Inferior parietal cortex (tissue), 1 donor: ENCODE measurements at regions not wholly inside any gene's neighbourhood (a gene's known extent, or its start where the extent isn't known, plus 50 kb on each side); places are given as distances from the start of the nearest gene placed in this dataset.
"Not testable (repeated sequence)": the region's sequence is repeated elsewhere in the genome, so short reads cannot be mapped to it uniquely, and the experiment has no call there.

ENCODE experiments used
- DNase-seq: peaks from one replicate; pipeline ENCODE4 v3.0.0-alpha.2; 2016; ENCODE audit errors: extremely low spot score

DNA sequence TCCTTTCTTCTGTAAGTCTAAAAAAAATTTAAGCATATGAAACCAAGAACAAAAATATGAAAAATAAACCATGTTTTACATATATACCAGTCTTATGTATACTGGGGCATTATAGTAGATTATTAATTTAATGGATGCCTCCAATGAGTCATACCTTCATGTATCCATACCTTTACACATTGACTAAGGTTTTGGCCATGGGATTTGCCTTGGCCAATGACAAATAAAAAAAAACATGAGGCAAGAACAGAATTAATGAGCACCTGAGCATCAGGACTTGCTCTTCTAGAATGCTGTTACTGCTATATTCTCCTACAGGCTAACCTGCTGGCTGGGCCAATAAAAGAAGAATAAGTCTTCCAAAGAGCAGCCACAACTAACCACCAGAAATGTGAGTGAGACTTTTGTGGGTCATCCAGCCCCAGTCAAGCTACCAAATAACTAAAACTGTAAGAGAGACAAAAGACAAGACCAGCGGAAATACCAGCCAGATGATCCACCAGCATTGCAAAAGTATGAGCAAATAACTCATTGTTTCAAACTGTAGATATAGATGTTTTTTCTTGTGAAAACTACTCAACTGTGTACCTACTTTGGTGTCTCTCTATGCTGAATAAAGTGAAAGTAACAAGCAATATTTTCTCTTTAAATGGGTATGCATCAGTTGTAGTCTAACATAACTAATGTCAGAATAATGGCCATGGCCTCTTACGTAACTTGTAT lies 749.6 kb upstream of the VRK2 start:
- DNase-seq, result no peak

DNA sequence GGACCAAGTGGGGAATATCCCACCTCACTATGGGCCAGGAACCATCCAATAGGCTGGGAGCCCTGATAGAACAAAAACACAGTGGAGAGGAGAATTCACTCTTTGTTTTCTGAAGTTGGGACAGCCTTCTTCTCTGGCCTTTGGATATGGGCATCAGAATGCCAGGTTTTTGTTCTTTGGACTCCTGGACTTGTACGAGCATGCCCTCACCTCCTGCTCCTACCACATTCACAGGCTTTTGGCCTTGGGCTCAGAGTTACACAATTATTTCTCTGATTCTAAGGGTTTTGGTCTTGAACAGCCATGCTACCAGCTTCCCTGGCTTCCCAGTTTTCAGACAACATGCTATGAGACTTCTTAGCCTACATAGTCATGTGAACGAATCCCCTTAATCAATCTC lies 732.9 kb upstream of the VRK2 start:
- DNase-seq, result no peak

DNA sequence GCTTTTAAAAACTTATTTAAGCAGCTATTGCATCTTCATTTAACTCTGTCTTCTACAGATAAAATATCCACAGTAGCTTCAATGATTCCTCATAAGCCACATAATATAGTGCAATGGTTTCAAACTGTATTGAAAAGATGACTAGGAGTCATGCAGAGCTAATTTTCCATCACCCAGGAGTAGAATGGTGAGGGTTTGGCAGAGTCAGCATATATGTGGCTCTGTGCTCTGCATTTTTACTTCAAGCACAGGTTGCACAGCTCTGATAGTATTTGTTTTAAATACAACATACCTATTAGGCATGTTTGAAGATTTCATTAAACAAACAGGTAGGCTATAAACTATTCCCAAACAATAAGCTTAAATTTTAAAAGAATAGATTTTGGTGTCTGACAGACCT lies 731.9 kb upstream of the VRK2 start:
- no peak for DNase-seq

DNA sequence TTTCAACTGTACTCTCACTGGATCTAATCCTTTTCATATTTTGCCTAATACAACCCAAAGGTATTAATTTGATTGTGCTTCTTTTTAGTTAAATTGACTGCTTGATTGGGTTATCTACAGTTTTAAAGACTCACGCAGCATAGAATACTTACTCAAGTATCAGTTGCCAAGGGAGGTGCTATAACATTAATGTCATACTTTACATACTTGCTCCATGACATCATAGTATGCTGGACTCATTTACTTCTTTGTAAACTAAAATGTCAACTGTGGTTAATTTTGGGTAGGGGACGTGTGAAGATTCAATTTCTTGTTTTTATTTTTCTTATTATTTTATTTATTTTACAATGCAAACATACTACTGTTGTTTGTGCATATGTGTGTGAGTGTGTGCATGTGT lies 716.2 kb upstream of the VRK2 start:
- no peak for DNase-seq

DNA sequence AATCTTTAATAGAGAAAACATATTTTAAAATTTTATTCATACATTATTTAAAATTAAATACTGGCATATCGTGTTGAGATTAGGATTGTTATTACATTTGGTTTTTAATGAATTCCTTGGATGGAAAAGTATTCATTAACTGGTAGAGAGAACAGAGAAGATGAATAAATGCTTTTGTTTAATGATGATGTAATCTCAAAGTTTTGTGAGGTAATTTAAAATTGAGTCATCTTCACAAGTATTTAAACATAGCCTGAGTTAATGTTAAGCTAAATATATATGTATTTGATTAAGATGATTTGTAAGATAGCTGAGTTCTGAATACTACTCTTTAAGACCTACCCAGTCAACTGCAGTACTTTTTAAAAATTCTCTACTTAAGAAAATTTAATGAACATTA lies 713.4 kb upstream of the VRK2 start:
- DNase-seq, result no peak

DNA sequence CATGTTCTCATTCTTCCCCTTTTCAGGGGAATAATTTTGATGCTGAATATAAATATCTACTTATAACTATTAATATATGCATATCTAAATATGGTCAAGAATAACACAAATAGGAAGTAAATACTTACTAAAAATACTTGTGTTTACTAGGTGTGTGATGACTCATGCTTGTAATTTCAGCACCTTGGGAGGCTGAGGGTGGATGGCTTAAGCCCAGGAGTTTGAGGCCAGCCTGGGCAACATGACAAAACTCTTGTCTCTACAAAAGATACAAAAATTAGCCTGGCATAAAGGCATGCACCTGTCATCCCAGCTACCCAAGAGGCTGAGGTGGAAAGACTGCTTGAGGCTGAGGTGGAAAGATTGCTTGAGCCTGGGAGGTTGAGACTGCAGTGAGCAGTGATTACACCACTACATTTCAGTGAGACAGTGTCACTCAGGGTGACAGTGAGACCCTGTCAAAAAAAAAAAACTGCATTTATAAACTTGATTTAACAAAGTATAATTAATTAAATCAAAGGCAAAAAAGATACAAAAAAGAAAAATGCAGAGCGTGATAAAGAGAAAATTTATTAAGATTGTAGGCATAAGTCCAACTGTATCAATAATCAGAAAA lies 703.1 kb upstream of the VRK2 start:
- no peak for DNase-seq

DNA sequence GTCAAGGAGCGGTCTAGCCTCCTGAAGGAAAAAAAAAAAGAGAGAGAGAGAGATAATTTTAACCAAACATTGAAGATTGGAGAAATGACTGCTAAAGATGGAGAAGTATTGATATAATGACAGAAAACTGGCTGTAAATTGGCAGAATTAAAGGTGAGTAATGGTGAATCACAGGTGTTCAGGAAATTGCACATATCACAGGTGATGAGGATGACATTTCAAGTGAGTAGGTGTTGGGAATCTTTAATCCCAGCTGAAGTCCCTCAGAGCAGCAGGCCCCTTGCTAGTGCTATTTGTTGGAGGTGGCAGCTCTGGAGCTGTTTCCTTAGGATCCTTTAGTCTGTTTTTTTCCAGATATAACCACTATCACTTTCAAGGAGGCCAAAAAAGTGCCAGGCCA lies 678.4 kb upstream of the VRK2 start:
- DNase-seq, result no peak

DNA sequence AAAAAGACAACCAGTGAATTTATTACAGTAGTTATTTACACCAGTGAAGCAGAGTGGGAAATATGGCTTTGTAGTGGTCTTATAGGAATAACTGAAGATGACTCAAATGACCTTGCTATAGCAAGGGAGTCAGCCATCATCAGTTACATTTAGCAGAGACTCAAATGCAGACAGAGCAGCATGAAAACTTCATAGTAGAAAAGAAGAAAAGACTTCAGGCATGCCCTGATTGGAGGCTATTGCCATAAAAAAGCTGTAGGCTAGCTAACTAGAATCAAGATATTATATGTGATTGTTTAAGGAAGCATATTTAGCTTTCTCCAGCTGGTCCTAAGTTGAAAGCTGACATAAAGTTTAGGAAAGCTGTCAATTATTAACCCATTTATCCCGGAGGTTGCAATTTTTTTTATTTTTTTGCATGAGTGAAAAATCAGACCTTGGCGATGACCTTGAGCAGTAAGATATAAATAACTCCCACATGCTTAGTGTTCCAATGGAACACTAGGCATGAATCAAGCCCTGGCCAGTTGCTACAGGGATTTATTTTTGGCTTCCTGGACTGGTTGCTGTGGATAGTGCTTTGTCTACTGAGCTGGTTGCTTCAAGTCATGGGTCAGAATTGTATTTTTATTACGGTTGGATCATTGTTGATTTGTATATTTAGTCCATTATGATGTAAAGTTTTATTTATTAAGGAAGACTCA lies 675.6 kb upstream of the VRK2 start:
- DNase-seq, result no peak

DNA sequence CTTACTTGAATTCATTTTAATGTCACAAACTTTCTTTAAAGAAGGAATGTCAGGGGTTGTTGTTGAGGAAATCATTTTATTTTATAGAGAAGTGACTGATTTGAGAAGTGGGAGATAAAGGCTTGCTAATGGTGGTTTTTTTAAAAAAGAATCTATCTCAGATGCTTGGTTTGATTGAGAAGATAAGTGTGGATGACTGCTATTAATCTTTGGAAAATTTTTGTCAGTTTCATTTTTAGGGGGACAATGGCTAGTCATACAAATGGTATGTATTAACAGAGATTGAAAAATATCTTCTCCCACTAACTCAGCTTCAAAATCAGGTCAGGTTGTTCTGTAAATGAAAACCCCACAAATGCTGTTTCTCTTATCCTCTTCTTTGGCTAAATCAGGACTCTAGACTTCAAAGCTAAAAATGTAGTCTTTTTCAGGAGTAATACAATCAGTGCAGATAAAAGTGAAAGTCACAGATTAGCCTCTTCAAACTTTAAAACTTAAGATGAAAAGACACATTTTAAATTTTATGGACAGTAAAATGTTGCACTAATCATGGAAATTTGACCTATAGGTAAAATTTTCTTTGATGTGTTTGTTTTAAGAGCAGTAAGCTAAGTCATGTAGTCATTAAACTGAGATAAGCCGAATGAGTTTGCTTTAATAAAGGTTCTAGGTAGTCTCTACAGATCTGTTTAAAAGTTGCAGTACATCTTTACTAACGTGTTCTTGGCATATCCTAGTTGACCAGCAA lies 674.2 kb upstream of the VRK2 start:
- DNase-seq, result no peak

DNA sequence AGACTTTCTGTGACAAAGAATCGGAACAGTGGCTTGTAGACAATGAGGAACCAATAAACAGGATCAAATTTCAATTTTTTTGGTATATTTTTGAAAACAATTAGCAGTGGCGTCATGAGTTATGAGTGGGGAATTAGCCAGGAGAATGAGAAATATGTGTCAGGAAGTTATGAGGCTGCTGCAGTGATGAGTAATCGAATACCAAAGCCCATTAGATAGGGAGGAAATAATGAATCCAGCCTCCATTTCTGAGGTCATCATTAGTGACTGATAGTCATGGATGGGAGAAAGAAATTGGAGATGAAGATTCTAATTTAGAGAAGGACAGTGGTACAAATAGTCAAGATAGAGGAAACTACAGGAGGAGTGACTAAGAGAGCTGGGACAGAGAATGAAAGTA lies 673.1 kb upstream of the VRK2 start:
- no peak for DNase-seq

DNA sequence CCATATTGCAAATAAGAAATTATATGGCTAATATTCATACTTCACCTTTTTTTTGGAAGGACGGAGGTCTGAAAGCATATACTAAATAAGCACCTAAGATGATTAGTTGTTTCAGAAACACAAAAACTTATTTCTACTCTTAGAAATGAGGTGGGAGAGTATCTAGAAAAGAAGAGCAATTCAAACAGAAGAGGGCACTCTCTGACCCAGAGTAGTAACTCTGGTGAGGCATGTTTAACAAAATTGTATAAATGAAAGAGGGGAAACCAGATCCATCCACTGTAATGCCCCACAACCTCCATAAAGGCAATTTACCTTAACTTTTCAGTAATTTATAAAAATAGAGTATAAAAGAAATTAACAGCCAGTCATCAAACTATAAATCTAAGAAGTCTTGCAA lies 669.6 kb upstream of the VRK2 start:
- DNase-seq, result no peak

DNA sequence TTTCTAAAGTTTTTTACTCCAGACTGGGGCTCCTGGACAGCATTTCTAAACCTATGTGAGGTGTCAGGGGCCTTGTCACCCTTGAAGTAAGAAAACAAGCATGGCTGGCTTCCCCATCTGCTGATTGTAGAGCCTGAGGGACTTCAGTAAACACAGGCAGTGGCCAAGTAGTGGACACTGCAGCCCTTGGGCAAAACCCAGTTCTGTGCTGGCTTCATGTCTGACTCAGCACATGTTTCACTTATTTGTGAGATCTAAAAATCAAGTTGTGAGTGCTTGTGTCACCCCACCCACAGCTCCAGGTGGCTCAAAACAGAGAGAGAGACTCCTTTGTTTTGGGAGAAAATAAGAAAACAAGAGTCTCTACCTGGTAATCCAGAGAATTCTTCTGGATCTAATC lies 660.3 kb upstream of the VRK2 start:
- no peak for DNase-seq

DNA sequence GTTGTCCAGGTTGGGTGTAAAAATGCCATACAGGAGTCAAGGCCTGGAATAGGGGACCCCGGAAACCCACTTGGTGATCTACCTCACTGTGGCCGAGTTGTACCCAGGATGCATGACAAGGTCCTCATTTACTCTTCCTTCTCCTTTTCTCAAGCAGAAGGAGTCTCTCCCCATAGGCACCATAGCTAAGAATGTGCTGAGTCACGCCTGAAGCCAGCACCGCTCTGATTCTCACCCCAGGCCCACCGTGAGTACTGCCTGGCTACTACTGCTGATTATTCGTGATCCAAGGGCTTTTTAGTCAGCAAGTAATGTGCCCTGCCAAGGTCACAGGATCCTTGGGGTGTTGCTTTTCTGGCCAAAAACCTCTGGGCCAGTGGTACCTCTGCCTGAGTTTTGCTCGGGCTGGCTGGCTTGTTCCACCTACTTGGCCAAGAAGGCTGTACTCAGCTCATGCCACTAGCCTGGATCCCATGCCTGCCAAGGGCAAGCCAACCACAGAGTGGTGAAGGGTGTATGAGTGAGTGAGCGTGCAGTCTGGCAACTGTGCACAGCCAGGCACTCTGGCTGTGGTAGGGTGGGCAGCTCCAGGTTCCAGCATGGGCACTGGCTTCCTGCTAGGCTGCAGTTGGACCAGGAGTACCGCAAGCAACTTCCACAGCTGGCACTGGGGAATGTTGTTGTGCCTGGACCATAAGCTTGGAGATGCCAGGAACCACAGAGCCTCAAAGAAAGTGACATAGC lies 650.1 kb upstream of the VRK2 start:
- DNase-seq, result no peak

DNA sequence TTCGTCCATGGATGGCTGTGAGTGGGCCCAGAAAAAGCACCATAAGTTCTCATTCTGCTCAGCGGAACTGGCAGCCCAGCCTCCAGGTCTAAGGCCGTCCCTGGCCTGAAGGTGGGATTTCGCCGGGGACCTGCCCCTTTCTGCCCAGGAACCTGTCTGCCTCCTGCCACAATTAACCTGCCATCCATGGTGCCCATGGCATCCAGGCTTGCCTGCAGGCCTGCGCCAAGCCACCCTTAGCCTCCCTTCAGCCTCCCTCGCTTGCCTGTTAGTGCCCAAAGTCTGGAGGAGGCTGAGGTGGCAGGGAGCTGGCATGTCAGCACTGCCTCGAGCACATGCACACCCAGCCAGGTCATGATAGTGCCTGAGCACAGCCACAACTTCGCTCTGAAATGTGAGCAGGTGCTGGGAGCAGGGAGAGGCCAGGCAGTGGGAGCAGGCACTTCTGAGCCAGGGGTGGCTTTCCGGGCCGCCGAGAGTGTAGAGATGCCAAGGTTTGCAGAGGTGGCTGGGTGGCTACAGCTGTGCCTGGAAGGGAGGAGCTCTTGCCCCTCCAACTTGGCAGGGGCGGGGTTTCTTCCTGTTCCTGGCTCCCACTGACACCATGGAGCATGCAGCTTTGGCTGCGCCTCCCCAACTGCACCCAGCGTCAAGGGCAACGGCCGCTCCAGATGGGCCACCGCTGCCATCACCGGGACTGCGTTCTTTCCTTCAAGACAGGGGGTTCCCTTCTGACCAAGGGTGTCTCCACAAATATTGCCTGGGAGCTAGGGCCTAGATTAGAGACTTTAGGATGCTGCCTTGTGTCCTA lies 648.9 kb upstream of the VRK2 start:
- no peak for DNase-seq

DNA sequence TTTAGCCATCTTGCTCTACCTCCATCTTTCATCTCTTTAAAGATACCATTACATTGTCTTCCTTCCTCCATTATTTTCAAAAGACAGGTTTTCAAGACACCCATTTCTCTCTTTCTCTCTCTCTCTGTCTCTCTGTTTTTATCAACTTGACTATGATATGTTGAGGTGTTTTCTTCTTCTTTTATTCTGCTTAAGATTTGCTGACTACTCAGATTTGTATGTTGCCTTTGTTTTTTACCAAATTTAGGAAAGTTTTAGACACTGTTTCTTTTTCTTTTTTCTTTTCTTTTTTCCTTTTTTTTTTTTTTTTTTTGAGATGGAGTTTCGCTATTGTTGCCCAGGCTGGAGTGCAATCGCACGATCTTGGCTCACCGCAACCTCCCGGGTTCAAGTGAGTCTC lies 647.5 kb upstream of the VRK2 start:
- DNase-seq, result no peak

DNA sequence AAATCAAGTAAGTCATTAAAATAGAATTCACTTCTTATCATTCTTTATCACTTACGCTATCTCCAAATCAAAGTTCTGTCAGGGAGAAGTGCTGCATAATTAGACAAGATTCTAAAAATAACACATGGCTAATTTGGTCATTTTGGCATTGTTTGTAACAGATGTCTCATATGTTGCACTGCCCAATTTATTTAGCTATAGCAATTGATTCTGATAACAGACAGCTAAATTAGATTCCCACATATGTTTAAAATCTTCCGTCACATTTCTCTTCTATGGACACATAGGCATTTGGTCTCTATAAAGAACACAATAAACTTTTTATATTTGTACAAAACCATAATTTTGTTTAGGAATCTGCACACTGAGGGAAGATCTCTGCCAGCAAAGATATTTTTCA lies 644.5 kb upstream of the VRK2 start:
- no peak for DNase-seq

DNA sequence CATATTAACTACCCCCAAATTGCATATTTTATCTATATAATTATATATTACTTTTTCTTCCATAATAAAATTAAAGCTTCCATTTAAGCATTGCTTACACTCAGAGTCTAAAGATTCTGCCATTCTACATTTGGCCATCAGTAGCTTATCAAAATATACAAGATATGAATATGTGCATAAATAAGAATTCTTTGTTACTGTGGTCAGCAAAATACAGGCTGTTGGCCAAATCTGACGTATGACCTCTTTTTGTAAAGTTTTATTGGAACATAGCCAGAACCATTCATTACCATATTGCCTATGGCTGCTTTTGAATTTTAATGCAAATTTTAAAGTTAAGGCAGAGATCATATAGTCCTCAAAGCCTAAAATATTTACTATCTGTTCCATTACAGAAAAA lies 643.9 kb upstream of the VRK2 start:
- no peak for DNase-seq

DNA sequence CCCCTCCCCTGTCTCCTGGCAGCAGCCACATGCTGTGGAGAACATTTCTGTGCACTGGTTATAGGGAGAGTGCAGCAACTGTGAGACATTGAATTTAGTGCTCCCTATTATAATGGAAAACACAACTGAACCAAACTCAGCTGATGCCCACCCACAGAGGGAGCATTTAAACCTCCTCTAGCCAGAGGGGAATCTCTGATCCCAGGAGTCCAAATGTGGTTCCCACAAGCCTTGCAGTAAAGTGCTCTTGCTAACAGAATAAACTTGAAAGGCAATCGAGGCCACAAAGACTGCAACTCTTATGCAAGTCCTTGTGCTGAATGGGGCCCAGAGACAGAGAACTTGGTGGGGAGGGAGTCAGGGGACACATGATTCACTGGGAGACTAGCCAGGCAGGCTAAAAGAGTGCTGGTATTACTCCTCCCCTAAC lies 638.8 kb upstream of the VRK2 start:
- DNase-seq, result no peak

DNA sequence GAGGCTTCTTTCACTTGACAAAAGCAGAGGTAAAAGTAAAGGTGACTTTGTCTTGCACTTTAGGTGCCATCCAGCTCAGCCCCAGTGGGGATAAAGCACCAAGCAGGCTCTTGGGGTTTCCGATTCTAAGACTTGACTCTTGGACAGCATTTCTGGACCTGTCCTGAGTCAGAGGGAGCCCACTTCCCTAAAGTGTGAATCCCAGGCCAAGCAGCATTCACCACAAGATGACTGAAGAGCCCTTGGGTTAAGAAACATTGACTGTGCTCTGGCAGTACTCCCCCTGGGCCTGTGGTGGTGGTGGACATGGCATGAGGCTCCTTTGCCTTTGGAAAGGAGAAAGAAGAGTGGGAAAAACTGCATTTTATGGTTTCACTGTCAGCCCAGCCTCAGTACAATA lies 638.0 kb upstream of the VRK2 start:
- no peak for DNase-seq

DNA sequence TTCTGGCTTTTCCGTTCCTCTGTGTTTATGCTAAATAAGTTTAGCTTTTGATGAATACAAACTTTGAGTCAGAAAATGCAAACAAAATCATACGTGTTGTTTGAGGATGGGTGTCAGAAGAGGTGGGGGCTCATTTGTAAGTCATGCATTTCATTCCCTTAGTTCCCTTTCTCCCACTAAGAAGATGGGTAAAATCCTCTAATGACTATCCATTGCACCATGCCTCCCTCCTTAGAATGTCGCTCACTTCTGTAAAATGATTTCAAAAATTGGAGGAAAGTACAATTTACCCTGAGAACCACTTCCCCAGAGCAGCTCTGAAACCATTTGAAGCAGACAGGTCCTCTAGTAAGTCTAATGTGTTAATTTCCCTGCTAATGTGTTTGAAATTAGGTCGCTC lies 629.6 kb upstream of the VRK2 start:
- no peak for DNase-seq

DNA sequence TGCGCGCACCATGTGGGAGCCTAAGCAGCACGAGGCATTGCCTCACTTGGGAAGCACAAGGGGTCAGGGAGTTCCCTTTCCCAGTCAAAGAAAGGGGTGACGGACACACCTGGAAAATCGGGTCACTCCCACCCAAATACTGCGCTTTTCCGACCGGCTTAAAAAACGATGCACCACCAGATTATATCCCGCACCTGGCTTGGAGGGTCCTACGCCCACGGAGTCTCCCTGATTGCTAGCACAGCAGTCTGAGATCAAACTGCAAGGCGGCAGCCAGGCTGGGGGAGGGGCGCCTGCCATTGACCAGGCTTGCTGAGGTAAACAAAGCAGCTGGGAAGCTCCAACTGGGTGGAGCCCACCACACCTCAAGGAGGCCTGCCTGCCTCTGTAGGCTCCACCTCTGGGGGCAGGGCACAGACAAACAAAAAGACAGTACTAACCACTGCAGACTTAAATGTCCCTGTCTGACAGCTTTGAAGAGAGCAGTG lies 627.7 kb upstream of the VRK2 start:
- not testable (repeated sequence) for DNase-seq
